ENCODE measurements at regions not wholly inside any gene's neighbourhood (a gene's known extent, or its start where the extent isn't known, plus 50 kb on each side); places are given as distances from the start of the nearest gene placed in this dataset.

DNA sequence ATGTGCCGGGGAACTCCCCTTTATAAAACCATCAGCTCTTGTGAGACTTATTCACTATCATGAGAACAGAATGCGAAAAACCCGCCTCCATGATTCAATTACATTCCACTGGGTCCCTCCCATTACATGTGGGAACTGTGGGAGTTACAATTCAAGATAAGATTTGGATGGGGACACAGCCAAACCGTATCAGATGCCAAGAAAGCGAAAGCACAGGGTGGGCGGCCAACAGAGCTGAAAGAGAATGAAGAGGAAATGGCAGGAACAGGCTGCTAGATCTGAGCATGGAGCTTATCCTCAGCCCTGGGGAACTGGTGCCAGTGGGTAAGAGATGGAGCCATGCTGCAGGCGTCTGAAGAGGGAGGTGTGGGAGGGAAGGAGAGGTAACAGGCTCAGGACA is 117.7 kb upstream of the PNPLA4 start:
- no peak overlapping the region for H2BK5ac ChIP-seq (ENCODE audit: low read depth, low read length, poor library complexity)
- no peaks in the 10 kb centered on the region for H3K79me2 ChIP-seq (ENCODE audit: control insufficient read depth, insufficient read depth, low read length, poor library complexity)
- no peaks in the 10 kb centered on the region for H3K79me1 ChIP-seq (ENCODE audit: low read length)
- H4K91ac ChIP-seq (ENCODE audit: low read depth, low read length): no peak overlapping the region
- no CpG with 5 or more reads among the region's 7 CpGs for WGBS (ENCODE audit: extremely low coverage, insufficient coverage, insufficient read length)
- peak in 1 of 2 donors; percentile 47 for DNase-seq
- no peak overlapping the region for H2AK5ac ChIP-seq (ENCODE audit: low read length)
- H3K23ac ChIP-seq (ENCODE audit: low read length): no peak overlapping the region
- H2AFZ ChIP-seq (ENCODE audit: insufficient read depth, low read length, poor library complexity): no peak overlapping the region
- H3K4me2 ChIP-seq (ENCODE audit: low read length): no peak overlapping the region
- H3K4me1 ChIP-seq (ENCODE audit: control insufficient read depth in 1 of 2, insufficient read depth in 2 of 2, low read length in 2 of 2): no peaks in the 10 kb centered on the region
- no peak overlapping the region for H3K9ac ChIP-seq (ENCODE audit: low read length)
- H3K27me3 ChIP-seq (ENCODE audit: insufficient read depth, low read length): no peaks in the 10 kb centered on the region
- H3K4ac ChIP-seq (ENCODE audit: low read depth, low read length): no peak overlapping the region
- no peak overlapping the region for H4K8ac ChIP-seq (ENCODE audit: low read depth, low read length)
- H3K4me3 ChIP-seq (ENCODE audit: low read depth, low read length): no peak overlapping the region
- H4K12ac ChIP-seq (ENCODE audit: low read depth, low read length): no peak overlapping the region
- H3K9me3 ChIP-seq (ENCODE audit: insufficient read depth, low read depth, low read length): no peaks in the 10 kb centered on the region
- H3K14ac ChIP-seq (ENCODE audit: low read length): no peak overlapping the region
- no peak overlapping the region for H3K18ac ChIP-seq (ENCODE audit: low read length)
- H3K36me3 ChIP-seq (ENCODE audit: control insufficient read depth in 1 of 2, insufficient read depth in 2 of 2, low read length in 2 of 2): no peaks in the 10 kb centered on the region
- no peak overlapping the region for H2BK120ac ChIP-seq (ENCODE audit: insufficient read depth, low read length, poor library complexity)
- H2BK12ac ChIP-seq (ENCODE audit: low read length): no peak overlapping the region
- H3K27ac ChIP-seq (ENCODE audit: low read depth, low read length): no peak overlapping the region

DNA sequence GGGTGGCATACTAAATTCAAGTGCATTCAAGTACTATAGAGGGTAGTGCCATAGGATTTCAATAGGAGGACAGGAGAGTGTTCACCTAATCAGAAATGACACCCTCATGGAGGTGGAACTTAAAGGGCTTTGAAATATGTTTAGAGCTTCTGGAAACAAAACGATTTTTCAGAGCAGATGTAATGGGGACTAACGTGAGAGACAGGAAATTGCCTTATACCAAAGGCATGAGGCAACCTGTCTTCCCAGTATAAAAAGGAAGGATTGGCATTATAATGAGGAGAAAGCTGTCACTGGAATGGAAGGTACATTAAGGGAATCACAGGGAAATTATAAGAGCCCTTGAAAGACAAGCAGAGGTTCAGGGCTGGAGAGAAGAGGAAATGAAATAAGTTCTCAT is 116.3 kb upstream of the PNPLA4 start:
- Histone ChIP-seq H3K18ac (ENCODE audit: low read length) (no peak overlapping the region), H4K91ac (ENCODE audit: low read depth, low read length) (no peak overlapping the region), H2BK5ac (ENCODE audit: low read depth, low read length, poor library complexity) (no peak overlapping the region), H4K12ac (ENCODE audit: low read depth, low read length) (no peak overlapping the region), H4K8ac (ENCODE audit: low read depth, low read length) (no peak overlapping the region), H3K9me3 (ENCODE audit: insufficient read depth, low read depth, low read length) (no peaks in the 10 kb centered on the region), H3K4me2 (ENCODE audit: low read length) (no peak overlapping the region), H3K14ac (ENCODE audit: low read length) (no peak overlapping the region), H3K4me3 (ENCODE audit: low read depth, low read length) (no peak overlapping the region), H3K27me3 (ENCODE audit: insufficient read depth, low read length) (no peaks in the 10 kb centered on the region), H2AK5ac (ENCODE audit: low read length) (no peak overlapping the region), H3K4me1 (ENCODE audit: control insufficient read depth in 1 of 2, insufficient read depth in 2 of 2, low read length in 2 of 2) (no peaks in the 10 kb centered on the region), H3K4ac (ENCODE audit: low read depth, low read length) (no peak overlapping the region), H3K27ac (ENCODE audit: low read depth, low read length) (no peak overlapping the region), H2AFZ (ENCODE audit: insufficient read depth, low read length, poor library complexity) (no peak overlapping the region), H3K79me1 (ENCODE audit: low read length) (no peaks in the 10 kb centered on the region), H3K9ac (ENCODE audit: low read length) (no peak overlapping the region), H3K36me3 (ENCODE audit: control insufficient read depth in 1 of 2, insufficient read depth in 2 of 2, low read length in 2 of 2) (no peaks in the 10 kb centered on the region), H2BK12ac (ENCODE audit: low read length) (no peak overlapping the region), H3K23ac (ENCODE audit: low read length) (no peak overlapping the region), H3K79me2 (ENCODE audit: control insufficient read depth, insufficient read depth, low read length, poor library complexity) (no peaks in the 10 kb centered on the region), H2BK120ac (ENCODE audit: insufficient read depth, low read length, poor library complexity) (no peak overlapping the region)
- DNase-seq: no peak
- WGBS (ENCODE audit: extremely low coverage, insufficient coverage, insufficient read length): no CpG with 5 or more reads among the region's 2 CpGs

DNA sequence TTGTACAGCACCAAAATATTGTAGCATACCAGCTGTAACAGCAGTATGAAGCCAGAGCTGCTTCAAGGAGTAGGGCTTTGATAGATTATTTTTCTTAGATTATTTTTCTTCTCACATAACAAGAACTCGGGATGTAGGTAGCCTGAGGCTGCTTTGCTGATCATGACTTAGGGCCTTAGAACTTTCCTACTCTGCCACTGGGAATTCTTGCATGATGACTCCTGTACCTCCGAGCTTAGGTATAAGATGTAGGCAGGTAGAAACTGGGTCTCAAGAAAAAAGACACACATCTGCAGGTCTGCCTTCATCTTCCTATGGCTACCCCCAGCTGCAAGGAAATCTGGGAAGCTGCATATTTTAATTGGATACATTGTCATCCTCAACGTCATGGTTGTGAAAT is 115.9 kb upstream of the PNPLA4 start:
- Histone ChIP-seq H3K36me3 (ENCODE audit: control insufficient read depth in 1 of 2, insufficient read depth in 2 of 2, low read length in 2 of 2) (no peaks in the 10 kb centered on the region), H3K4me1 (ENCODE audit: control insufficient read depth in 1 of 2, insufficient read depth in 2 of 2, low read length in 2 of 2) (no peaks in the 10 kb centered on the region), H4K8ac (ENCODE audit: low read depth, low read length) (no peak overlapping the region), H3K4ac (ENCODE audit: low read depth, low read length) (no peak overlapping the region), H2AK5ac (ENCODE audit: low read length) (no peak overlapping the region), H3K4me2 (ENCODE audit: low read length) (no peak overlapping the region), H2BK120ac (ENCODE audit: insufficient read depth, low read length, poor library complexity) (no peak overlapping the region), H3K27ac (ENCODE audit: low read depth, low read length) (no peak overlapping the region), H3K79me1 (ENCODE audit: low read length) (no peaks in the 10 kb centered on the region), H2BK5ac (ENCODE audit: low read depth, low read length, poor library complexity) (no peak overlapping the region), H3K14ac (ENCODE audit: low read length) (no peak overlapping the region), H3K9ac (ENCODE audit: low read length) (no peak overlapping the region), H3K9me3 (ENCODE audit: insufficient read depth, low read depth, low read length) (no peaks in the 10 kb centered on the region), H4K12ac (ENCODE audit: low read depth, low read length) (no peak overlapping the region), H3K23ac (ENCODE audit: low read length) (no peak overlapping the region), H3K18ac (ENCODE audit: low read length) (no peak overlapping the region), H4K91ac (ENCODE audit: low read depth, low read length) (no peak overlapping the region), H2BK12ac (ENCODE audit: low read length) (no peak overlapping the region), H3K4me3 (ENCODE audit: low read depth, low read length) (no peak overlapping the region), H3K79me2 (ENCODE audit: control insufficient read depth, insufficient read depth, low read length, poor library complexity) (no peaks in the 10 kb centered on the region), H3K27me3 (ENCODE audit: insufficient read depth, low read length) (no peaks in the 10 kb centered on the region), H2AFZ (ENCODE audit: insufficient read depth, low read length, poor library complexity) (no peak overlapping the region)
- DNase-seq: peak; percentile 49 to 69
- WGBS (ENCODE audit: extremely low coverage, insufficient coverage, insufficient read length): no CpG with 5 or more reads among the region's 3 CpGs

DNA sequence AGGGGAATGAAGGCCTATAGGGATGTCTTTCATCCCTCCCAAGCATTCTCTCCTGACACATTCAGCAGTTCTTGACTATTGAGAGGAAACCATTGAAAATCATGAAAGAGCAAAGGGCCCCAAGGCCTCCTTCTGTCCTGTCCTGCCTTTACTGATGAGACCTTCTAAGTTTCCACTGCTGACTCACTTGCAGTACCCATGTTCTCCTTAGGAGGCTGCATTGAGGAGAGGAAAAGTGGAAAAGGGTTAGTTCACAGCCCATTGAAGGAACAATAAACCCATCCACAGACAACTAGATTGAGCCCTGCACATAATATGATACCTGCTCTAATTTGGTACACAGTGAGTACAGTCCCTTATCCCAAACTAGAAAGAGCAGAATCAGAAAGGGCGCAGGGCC is 115.1 kb upstream of the PNPLA4 start:
- Histone ChIP-seq H3K27me3 (ENCODE audit: insufficient read depth, low read length) (no peaks in the 10 kb centered on the region), H3K18ac (ENCODE audit: low read length) (no peak overlapping the region), H2BK5ac (ENCODE audit: low read depth, low read length, poor library complexity) (no peak overlapping the region), H4K91ac (ENCODE audit: low read depth, low read length) (no peak overlapping the region), H3K4me3 (ENCODE audit: low read depth, low read length) (no peak overlapping the region), H2BK12ac (ENCODE audit: low read length) (no peak overlapping the region), H3K9me3 (ENCODE audit: insufficient read depth, low read depth, low read length) (no peaks in the 10 kb centered on the region), H3K23ac (ENCODE audit: low read length) (no peak overlapping the region), H3K4ac (ENCODE audit: low read depth, low read length) (no peak overlapping the region), H3K36me3 (ENCODE audit: control insufficient read depth in 1 of 2, insufficient read depth in 2 of 2, low read length in 2 of 2) (no peaks in the 10 kb centered on the region), H4K8ac (ENCODE audit: low read depth, low read length) (no peak overlapping the region), H3K79me2 (ENCODE audit: control insufficient read depth, insufficient read depth, low read length, poor library complexity) (no peaks in the 10 kb centered on the region), H3K79me1 (ENCODE audit: low read length) (no peaks in the 10 kb centered on the region), H3K9ac (ENCODE audit: low read length) (no peak overlapping the region), H4K12ac (ENCODE audit: low read depth, low read length) (no peak overlapping the region), H3K27ac (ENCODE audit: low read depth, low read length) (no peak overlapping the region), H3K4me2 (ENCODE audit: low read length) (no peak overlapping the region), H3K14ac (ENCODE audit: low read length) (no peak overlapping the region), H2BK120ac (ENCODE audit: insufficient read depth, low read length, poor library complexity) (no peak overlapping the region), H2AFZ (ENCODE audit: insufficient read depth, low read length, poor library complexity) (no peak overlapping the region), H3K4me1 (ENCODE audit: control insufficient read depth in 1 of 2, insufficient read depth in 2 of 2, low read length in 2 of 2) (no peaks in the 10 kb centered on the region), H2AK5ac (ENCODE audit: low read length) (no peak overlapping the region)
- DNase-seq: no peak
- no CpG with 5 or more reads among the region's 1 CpG for WGBS (ENCODE audit: extremely low coverage, insufficient coverage, insufficient read length)

All from trophoblast cell (in vitro differentiated cells and primary cell).